ENCODE measurements at regions not wholly inside any gene's neighbourhood (a gene's known extent, or its start where the extent isn't known, plus 50 kb on each side); places are given as distances from the start of the nearest gene placed in this dataset.

DNA sequence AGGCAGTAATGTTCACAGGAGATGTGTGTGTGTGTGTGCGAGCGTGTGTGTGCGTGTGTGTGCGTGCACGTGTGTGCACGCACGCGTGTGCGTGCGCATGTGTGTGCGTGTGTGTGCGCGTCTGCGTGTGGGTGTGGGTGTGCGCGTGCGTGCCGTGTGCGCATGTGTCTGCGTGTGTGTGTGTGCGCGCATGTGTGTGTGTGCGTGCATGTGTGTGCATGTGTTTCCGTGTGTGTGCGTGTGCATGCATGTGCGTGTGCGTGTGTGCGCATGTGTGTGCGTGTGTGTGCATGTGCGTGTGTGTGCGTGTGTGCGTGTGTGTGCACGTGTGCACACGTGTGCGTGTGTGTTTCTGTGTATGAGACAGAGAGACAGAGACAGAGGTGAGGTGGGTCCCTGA lies 136.0 kb upstream of the CST7 start:
- no peak overlapping the region for H3K4me3 ChIP-seq (replicated peaks in 1 of 2; ENCODE audit: low read depth in 2 of 2, low read length in 2 of 2)
- DNase-seq (ENCODE audit: low read depth in 2 of 2), result no peak
- TF ChIP-seq, protein P1, sequence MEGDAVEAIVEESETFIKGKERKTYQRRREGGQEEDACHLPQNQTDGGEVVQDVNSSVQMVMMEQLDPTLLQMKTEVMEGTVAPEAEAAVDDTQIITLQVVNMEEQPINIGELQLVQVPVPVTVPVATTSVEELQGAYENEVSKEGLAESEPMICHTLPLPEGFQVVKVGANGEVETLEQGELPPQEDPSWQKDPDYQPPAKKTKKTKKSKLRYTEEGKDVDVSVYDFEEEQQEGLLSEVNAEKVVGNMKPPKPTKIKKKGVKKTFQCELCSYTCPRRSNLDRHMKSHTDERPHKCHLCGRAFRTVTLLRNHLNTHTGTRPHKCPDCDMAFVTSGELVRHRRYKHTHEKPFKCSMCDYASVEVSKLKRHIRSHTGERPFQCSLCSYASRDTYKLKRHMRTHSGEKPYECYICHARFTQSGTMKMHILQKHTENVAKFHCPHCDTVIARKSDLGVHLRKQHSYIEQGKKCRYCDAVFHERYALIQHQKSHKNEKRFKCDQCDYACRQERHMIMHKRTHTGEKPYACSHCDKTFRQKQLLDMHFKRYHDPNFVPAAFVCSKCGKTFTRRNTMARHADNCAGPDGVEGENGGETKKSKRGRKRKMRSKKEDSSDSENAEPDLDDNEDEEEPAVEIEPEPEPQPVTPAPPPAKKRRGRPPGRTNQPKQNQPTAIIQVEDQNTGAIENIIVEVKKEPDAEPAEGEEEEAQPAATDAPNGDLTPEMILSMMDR (IDR thresholded peaks at IDR 0.05; ENCODE audit: low read depth, low read length), result no peak

DNA sequence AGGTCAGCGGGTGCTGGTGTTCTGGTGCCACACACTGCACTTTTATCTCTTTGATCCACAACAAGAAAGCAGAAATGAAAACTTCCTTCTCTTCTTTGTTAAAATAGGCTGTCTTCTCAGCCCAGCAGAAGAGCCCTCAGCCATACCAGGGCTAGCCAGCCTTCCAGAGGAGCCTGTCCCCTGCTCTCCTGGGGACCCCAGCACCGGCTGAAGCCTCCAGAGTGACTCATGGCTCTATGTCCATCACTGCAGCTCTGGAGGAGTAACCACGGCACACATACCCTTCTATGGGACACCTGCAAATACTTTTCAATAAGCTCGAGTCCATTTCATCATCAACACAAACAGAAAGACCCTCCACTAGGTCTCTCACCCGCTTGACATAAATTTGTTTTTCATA lies 135.6 kb upstream of the CST7 start:
- H3K4me3 ChIP-seq (replicated peaks in 1 of 2; ENCODE audit: low read depth in 2 of 2, low read length in 2 of 2), result no peak overlapping the region
- TF ChIP-seq, protein P1 (IDR thresholded peaks at IDR 0.05; ENCODE audit: low read depth, low read length), result no peak
- no peak for DNase-seq (ENCODE audit: low read depth in 2 of 2)

DNA sequence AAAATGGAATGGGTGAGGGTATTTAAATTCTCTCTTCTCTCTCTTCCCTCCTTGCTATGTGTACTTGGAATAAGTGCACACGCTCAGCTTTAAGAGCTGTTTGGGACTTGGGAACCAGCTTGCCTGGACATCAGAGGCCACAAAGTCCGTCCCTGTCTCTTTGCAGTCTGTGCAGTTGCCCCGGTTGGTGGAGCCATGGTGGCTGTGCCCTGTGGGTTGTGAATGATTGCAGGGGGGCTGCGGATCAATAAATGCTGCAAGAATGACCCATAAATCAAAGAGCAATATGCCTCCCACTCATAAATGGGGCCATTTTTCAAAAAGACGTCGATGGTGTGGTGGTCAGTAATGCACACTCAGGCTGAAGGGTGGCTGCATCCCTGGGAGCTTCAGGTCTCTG lies 135.1 kb upstream of the CST7 start:
- no peak overlapping the region for H3K4me3 ChIP-seq (replicated peaks in 1 of 2; ENCODE audit: low read depth in 2 of 2, low read length in 2 of 2)
- TF ChIP-seq, protein P1 (IDR thresholded peaks at IDR 0.05; ENCODE audit: low read depth, low read length), result no peak
- no peak for DNase-seq (ENCODE audit: low read depth in 2 of 2)

DNA sequence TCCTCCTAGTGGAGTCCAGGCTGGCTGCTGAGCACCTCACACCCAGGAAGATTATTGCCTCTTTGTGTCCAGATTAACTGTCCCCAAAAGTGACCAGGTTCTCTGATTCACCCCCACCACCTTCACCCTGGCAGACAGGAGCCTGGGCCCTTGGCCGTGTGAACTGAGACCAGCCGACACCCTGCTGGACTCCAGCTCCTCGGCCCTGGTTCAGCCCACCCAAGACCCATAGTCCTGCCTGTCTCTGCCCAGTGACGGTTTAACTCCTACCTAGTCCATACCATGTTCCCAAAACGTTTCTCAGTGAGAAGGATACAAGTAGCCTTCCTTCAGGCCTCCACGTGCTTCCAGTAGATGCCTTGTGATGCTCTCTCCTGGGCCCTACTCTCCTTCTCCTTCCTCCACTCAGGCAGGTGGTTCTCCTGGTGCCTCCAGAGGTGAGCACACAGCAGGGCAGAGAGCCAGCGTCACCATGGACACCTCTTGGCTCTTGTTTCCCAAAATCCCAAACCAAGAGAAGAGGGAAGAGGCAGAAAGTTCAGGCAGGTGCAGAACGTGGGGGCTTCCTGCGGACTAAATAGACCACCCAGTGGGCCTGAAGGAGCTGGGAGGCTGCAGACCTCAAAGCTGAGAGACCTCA lies 134.4 kb upstream of the CST7 start:
- H3K4me3 ChIP-seq (replicated peaks in 1 of 2; ENCODE audit: low read depth in 2 of 2, low read length in 2 of 2), result no peak overlapping the region
- DNase-seq (ENCODE audit: low read depth in 2 of 2), result no peak
- TF ChIP-seq, protein P1 (IDR thresholded peaks at IDR 0.05; ENCODE audit: low read depth, low read length), result no peak

DNA sequence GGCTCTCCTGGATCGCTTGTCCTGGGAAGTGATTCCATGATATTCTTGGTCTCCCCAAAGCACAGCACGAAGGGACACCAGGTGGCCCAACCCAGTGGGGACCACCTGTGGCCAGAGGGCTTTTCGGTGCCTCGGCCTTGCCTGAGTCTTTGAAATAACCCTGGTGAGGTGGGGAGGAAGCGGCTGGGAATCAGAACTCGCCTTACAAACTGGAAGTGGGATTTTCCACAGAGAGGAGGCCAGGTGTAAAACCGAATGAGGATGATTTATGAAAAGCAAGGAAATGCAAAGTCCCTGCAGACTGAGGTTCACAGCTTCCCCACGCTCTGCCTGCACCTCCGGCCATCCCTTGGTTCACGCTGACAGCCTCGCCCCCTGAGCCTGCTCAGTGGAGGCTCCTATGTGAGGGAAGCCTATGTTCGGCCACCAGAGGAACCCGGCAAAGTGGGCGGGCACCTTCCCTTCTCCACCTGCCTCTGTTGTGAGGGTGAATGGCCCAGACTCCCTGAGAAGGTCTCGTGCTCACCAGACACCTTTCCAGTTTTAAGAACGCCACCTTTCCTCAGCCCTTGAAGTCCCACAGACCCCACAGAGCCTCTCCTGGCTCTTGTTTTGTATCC lies 133.8 kb upstream of the CST7 start:
- no peak overlapping the region for H3K4me3 ChIP-seq (replicated peaks in 1 of 2; ENCODE audit: low read depth in 2 of 2, low read length in 2 of 2)
- no peak for DNase-seq (ENCODE audit: low read depth in 2 of 2)
- TF ChIP-seq, protein P1 (IDR thresholded peaks at IDR 0.05; ENCODE audit: low read depth, low read length), result no peak

DNA sequence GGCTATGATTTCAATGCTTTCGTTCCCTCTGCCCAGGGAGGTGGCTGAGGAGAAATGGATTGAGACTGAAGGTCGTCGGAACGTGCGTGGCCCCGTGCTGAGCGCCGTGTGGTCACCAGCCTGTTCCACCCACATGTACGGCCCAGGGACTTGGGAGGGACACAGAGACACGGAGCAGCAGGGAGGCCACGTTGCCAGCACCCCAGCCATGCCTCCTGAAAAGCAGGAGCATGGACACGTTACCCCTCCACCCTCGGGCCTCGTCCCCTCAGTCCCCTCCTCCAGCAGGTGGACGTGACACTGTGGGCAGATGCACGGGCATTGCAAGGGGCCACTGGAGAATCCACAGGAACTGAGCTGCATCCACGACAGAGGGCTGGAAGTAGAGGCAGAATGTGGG lies 133.1 kb upstream of the CST7 start:
- TF ChIP-seq, protein P1 (IDR thresholded peaks at IDR 0.05; ENCODE audit: low read depth, low read length), result no peak
- no peak for DNase-seq (ENCODE audit: low read depth in 2 of 2)
- no peak overlapping the region for H3K4me3 ChIP-seq (replicated peaks in 1 of 2; ENCODE audit: low read depth in 2 of 2, low read length in 2 of 2)

Measured in cardiac fibroblast (primary cell).